Effector memory CD4-positive, alpha-beta T cell (primary cell): ENCODE measurements at regions not wholly inside any gene's neighbourhood (a gene's known extent, or its start where the extent isn't known, plus 50 kb on each side); places are given as distances from the start of the nearest gene placed in this dataset.
"Not testable (repeated sequence)": the region's sequence is repeated elsewhere in the genome, so short reads cannot be mapped to it uniquely, and the experiment has no call there.

ENCODE experiments used
- DNase-seq, 3 donors: peaks; one replicate each; pipeline ENCODE4 v3.0.0-alpha.2; 2020
- H3K27ac ChIP-seq: 2 replicates; pipeline ENCODE4 v1.7.0; 2013; ENCODE audit warnings: mild to moderate bottlenecking, low read length, moderate library complexity; ENCODE audit not compliant: insufficient read depth, poor library complexity, severe bottlenecking
- H3K27me3 ChIP-seq: replicated peaks from 2 replicates; pipeline ENCODE4 v1.7.0; 2013; ENCODE audit warnings: mild to moderate bottlenecking, low read length; ENCODE audit not compliant: insufficient read depth, control insufficient read depth, poor library complexity, severe bottlenecking
- H3K36me3 ChIP-seq: 2 replicates; pipeline ENCODE4 v1.7.0; 2013; ENCODE audit warnings: mild to moderate bottlenecking, low read length, moderate library complexity; ENCODE audit not compliant: control insufficient read depth, insufficient read depth
- H3K4me1 ChIP-seq: 2 replicates; pipeline ENCODE4 v1.7.0; 2013; ENCODE audit warnings: low read length, mild to moderate bottlenecking; ENCODE audit not compliant: control insufficient read depth, insufficient read depth, poor library complexity, severe bottlenecking
- H3K4me3 ChIP-seq: 2 replicates; pipeline ENCODE4 v1.7.0; 2013; ENCODE audit warnings: low read length, low read depth, mild to moderate bottlenecking; ENCODE audit not compliant: insufficient read depth, poor library complexity, severe bottlenecking
- H3K9me3 ChIP-seq: 2 replicates; pipeline ENCODE4 v1.7.0; 2013; ENCODE audit warnings: mild to moderate bottlenecking, low read length, moderate library complexity; ENCODE audit not compliant: control insufficient read depth

DNA sequence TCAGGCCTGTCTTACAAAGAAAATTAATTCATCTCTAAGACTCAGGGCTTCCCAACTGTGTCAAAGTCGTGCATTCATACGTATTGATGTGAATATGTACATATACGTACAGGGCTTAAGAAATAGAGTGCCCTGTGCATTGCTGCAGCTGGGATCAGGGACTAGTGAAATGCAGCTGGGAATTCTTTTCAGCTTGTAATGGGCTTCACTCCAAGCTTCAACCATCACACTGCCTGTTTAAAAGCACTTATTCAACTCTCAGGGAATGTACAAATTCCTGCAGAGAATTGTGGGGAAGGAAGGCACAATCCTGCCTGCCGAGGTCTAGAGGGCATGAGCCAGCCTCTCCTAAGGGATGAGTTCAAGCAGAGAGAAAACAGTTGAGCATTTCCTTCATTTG is 59.6 kb upstream of the MAN2A1 start:
- H3K27me3 ChIP-seq = no peaks in the 10 kb centered on the region
- DNase-seq = no peak
- H3K4me3 ChIP-seq = no peak overlapping the region
- H3K4me1 ChIP-seq = no peaks in the 10 kb centered on the region
- no peak overlapping the region for H3K27ac ChIP-seq
- H3K9me3 ChIP-seq = no peaks in the 10 kb centered on the region
- H3K36me3 ChIP-seq = no peaks in the 10 kb centered on the region

DNA sequence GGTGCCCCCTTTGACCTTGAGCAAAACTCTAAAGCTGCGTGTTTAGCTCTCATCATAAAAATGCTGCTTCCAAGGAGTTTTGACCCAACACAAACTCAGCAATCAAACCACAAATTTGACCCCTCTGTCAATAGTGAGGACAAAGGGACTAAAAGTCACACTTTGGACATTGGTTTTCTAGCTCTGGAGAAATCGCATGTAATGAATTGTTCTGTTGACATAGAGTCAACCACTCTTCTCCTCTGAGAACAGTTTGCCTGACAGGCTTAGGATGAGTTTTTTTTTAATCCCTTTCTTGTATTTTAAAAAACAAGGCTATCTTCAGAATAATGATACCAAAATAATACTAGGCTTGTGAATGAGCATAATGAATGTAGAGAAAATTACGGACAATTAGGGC is 61.1 kb upstream of the MAN2A1 start:
- DNase-seq = no peak
- H3K9me3 ChIP-seq = no peaks in the 10 kb centered on the region
- no peaks in the 10 kb centered on the region for H3K36me3 ChIP-seq
- no peaks in the 10 kb centered on the region for H3K4me1 ChIP-seq
- no peaks in the 10 kb centered on the region for H3K27me3 ChIP-seq
- H3K4me3 ChIP-seq = no peak overlapping the region
- H3K27ac ChIP-seq = no peak overlapping the region

DNA sequence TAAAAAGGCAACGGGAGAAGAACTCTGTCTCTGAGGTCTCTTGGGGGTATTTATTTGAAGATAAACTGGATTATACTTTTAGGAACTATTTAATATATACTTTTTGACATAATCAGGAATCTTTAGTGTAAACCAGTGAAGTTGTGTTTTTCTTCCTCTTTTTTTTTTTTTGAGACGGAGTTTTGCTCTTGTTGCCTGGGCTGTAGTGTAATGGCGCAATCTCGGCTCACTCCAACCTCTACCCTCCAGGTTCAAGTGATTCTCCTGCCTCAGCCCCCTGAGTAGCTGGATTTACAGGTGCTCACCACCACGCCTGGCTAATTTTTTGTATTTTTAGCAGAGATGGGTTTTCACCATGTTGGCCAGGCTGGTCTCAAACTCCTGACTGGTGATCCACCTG is 68.5 kb upstream of the MAN2A1 start:
- not testable (repeated sequence) for H3K36me3 ChIP-seq, H3K27me3 ChIP-seq, H3K4me3 ChIP-seq, H3K4me1 ChIP-seq, H3K27ac ChIP-seq, DNase-seq, H3K9me3 ChIP-seq

DNA sequence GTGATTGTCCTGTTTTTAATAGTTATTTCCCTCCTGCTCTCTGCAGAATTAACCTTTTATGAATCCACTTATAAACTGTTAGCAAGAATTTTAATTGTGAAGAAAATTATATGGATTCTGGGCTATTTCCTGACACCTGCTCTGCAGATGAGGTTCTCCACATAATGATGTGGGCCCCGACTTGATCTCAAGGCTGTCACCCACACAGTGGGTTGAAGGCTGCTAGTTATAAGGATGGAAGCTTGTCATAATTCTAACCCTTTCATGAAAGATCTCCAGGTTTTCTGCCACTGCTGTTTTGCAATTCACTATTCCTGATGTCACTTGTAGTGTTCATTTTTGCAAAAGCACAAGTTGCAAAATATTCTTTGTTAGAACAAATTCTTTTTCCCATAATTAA is 69.1 kb upstream of the MAN2A1 start:
- Histone ChIP-seq H3K36me3 (no peaks in the 10 kb centered on the region), H3K4me3 (no peak overlapping the region), H3K4me1 (no peaks in the 10 kb centered on the region), H3K27me3 (no peaks in the 10 kb centered on the region), H3K9me3 (no peaks in the 10 kb centered on the region), H3K27ac (no peak overlapping the region)
- no peak for DNase-seq

GRCh38 chr5:109619606-109620005 is 70.1 kb upstream of the MAN2A1 start:
- no peak overlapping the region for H3K27ac ChIP-seq
- no peaks in the 10 kb centered on the region for H3K36me3 ChIP-seq
- no peak for DNase-seq
- no peaks in the 10 kb centered on the region for H3K4me1 ChIP-seq
- no peak overlapping the region for H3K4me3 ChIP-seq
- H3K9me3 ChIP-seq = no peaks in the 10 kb centered on the region
- no peaks in the 10 kb centered on the region for H3K27me3 ChIP-seq

GRCh38 chr5:109619021-109619460 is 70.7 kb upstream of the MAN2A1 start:
- Histone ChIP-seq H3K9me3 (no peaks in the 10 kb centered on the region), H3K4me3 (no peak overlapping the region), H3K36me3 (no peaks in the 10 kb centered on the region), H3K27me3 (no peaks in the 10 kb centered on the region), H3K4me1 (no peaks in the 10 kb centered on the region), H3K27ac (no peak overlapping the region)
- no peak for DNase-seq

DNA sequence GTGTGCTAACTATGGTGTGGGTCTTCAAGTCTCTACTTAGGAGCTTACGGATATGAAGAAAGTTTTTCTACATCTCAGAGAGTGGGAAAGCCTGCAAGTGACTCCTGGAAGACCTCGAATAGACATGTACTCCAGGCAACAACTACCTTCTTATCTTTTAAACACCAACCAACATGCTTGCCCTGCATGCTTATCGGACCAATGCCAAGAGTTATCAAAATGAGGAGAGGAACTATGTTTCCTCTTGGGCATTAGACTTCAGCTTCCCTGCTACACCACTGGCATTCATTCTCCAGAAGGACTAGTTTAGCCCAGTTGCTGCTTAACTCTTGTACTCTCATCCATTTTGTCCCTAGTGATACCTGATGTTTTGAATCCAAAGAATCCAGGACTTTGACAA is 74.7 kb upstream of the MAN2A1 start:
- no peak overlapping the region for H3K4me3 ChIP-seq
- no peaks in the 10 kb centered on the region for H3K4me1 ChIP-seq
- H3K27ac ChIP-seq = no peak overlapping the region
- no peaks in the 10 kb centered on the region for H3K9me3 ChIP-seq
- DNase-seq = no peak
- H3K36me3 ChIP-seq = no peaks in the 10 kb centered on the region
- no peaks in the 10 kb centered on the region for H3K27me3 ChIP-seq

DNA sequence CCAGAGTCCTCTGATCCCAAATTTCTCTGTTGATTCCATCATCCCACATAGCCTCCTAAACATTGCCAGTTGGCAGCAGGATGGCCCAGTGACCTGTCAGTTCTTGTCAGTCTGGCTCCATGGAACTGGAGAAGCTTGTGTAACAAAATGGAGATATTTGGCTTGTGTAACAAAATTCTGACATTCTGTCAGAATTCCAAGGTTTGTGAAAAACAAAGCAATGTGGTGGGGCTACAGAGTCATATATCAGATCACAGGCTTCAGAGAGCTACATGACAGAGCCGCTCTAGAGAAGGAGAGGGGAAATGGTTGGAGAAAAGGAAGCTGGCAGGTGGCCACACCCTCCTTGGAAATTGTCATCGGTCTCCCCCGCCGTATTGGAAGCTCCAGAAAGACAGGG is 75.4 kb upstream of the MAN2A1 start:
- Histone ChIP-seq H3K4me1 (no peaks in the 10 kb centered on the region), H3K36me3 (no peaks in the 10 kb centered on the region), H3K9me3 (no peaks in the 10 kb centered on the region), H3K27me3 (no peaks in the 10 kb centered on the region), H3K27ac (no peak overlapping the region), H3K4me3 (no peak overlapping the region)
- no peak for DNase-seq

GRCh38 chr5:109612278-109612905 is 77.3 kb upstream of the MAN2A1 start:
- Histone ChIP-seq H3K4me3 (no peak overlapping the region), H3K27ac (no peak overlapping the region), H3K9me3 (no peaks in the 10 kb centered on the region), H3K4me1 (no peaks in the 10 kb centered on the region), H3K36me3 (no peaks in the 10 kb centered on the region), H3K27me3 (no peaks in the 10 kb centered on the region)
- no peak for DNase-seq

DNA sequence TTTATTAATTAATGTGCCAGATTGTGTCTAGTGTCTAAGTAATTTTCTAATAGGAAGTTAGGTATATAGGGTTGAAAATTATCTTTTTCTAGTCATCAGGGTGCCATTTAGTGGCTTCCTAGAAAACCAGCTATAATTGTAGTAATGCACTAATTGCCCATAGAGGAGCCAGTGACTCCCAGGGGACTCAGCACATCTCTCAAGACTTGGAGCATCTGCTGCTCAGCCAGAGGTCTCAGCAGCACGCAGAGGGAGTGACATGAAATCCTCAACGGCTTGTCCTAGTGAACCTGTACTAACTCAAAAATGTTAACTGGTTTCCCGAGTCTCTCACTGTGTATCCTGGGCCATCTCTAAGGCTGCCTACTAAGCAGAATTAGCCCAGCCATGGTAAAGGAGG is 78.2 kb upstream of the MAN2A1 start:
- H3K27ac ChIP-seq = no peak overlapping the region
- no peaks in the 10 kb centered on the region for H3K27me3 ChIP-seq
- H3K4me1 ChIP-seq = no peaks in the 10 kb centered on the region
- no peaks in the 10 kb centered on the region for H3K9me3 ChIP-seq
- no peak for DNase-seq
- no peaks in the 10 kb centered on the region for H3K36me3 ChIP-seq
- H3K4me3 ChIP-seq = no peak overlapping the region
